ENCODE measurements at regions not wholly inside any gene's neighbourhood (a gene's known extent, or its start where the extent isn't known, plus 50 kb on each side); places are given as distances from the start of the nearest gene placed in this dataset.

DNA sequence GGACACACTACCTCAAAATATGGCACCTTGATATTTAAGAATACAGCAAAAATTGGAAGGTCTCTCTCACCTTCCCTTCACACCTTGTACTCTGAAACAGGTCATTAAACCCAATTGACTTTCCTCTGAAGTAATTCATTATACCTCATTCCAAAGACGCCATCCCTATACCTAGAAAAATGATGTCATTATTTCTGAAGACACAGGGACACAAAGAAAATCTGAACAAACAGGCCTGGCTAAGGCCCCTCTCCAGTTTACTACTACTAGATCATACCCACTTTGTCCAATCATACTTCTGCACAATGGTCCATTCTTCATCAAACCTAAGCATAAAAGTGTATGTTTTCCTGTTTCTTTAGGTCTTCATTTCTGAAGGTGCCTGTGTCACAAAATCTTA lies 156.9 kb downstream of the RASSF9 start (continued):
- TF ChIP-seq, protein P1, sequence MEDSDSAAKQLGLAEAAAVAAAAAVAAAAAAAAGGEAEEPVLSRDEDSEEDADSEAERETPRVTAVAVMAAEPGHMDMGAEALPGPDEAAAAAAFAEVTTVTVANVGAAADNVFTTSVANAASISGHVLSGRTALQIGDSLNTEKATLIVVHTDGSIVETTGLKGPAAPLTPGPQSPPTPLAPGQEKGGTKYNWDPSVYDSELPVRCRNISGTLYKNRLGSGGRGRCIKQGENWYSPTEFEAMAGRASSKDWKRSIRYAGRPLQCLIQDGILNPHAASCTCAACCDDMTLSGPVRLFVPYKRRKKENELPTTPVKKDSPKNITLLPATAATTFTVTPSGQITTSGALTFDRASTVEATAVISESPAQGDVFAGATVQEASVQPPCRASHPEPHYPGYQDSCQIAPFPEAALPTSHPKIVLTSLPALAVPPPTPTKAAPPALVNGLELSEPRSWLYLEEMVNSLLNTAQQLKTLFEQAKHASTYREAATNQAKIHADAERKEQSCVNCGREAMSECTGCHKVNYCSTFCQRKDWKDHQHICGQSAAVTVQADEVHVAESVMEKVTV (CRISPR knock-in tag; IDR thresholded peaks at IDR 0.05), result no peak
- no peak for TF ChIP-seq BACH1 (tag; IDR thresholded peaks at IDR 0.05)
- TF ChIP-seq SRF (CRISPR knock-in tag; IDR thresholded peaks at IDR 0.05), result no peak
- TF ChIP-seq SMARCA4 (IDR thresholded peaks at IDR 0.05), result no peak

GRCh38 chr12:85680881-85681280 lies 155.3 kb downstream of the RASSF9 start:
- Histone ChIP-seq H3K9ac (ENCODE audit: insufficient read depth in 1 of 2, low read depth in 2 of 2, low read length in 2 of 2) (no peak overlapping the region), H3K4me2 (ENCODE audit: insufficient read depth, low read length) (no peak overlapping the region), H2AFZ (ENCODE audit: low read depth, low read length) (no peak overlapping the region), H3K9me3 (replicated peaks; ENCODE audit: control insufficient read depth, insufficient read depth, low read depth, low read length) (no peaks in the 10 kb centered on the region), H4K20me1 (replicated peaks; ENCODE audit: control insufficient read depth, insufficient read depth, low read length) (no peaks in the 10 kb centered on the region), H3K36me3 (ENCODE audit: control insufficient read depth, insufficient read depth, low read length) (no peaks in the 10 kb centered on the region), H3K4me3 (no peak overlapping the region), H3K27me3 (ENCODE audit: control insufficient read depth in 2 of 2, insufficient read depth in 2 of 2, low read length in 2 of 2) (no peaks in the 10 kb centered on the region), H3K79me2 (ENCODE audit: control insufficient read depth, insufficient read depth, low read length) (no peaks in the 10 kb centered on the region), H3K27ac (ENCODE audit: extremely low read depth, low read depth, low read length) (no peak overlapping the region), H3K9me1 (ENCODE audit: control insufficient read depth, insufficient read depth, low read length) (no peaks in the 10 kb centered on the region), H3K4me1 (replicated peaks in 1 of 2; ENCODE audit: control insufficient read depth in 2 of 2, insufficient read depth in 2 of 2, low read length in 2 of 2) (no peaks in the 10 kb centered on the region)
- intact Hi-C loops (cut with micrococcal nuclease), result no loop called here
- TF ChIP-seq FOXA3 (CRISPR knock-in tag; conservative IDR thresholded peaks at IDR 0.05 in 1 of 2, IDR thresholded peaks at IDR 0.05 in 1 of 2) (no peak), ZNF77 (CRISPR knock-in tag; IDR thresholded peaks at IDR 0.05) (no peak), RNF2 (IDR thresholded peaks at IDR 0.05) (no peak), ZNF121 (CRISPR knock-in tag; conservative IDR thresholded peaks at IDR 0.05) (no peak), CBX3 (IDR thresholded peaks at IDR 0.05; ENCODE audit: borderline replicate concordance in 1 of 2, low read length in 2 of 2) (no peak), ADNP (tag; IDR thresholded peaks at IDR 0.05) (no peak)
- TF ChIP-seq, protein P2, sequence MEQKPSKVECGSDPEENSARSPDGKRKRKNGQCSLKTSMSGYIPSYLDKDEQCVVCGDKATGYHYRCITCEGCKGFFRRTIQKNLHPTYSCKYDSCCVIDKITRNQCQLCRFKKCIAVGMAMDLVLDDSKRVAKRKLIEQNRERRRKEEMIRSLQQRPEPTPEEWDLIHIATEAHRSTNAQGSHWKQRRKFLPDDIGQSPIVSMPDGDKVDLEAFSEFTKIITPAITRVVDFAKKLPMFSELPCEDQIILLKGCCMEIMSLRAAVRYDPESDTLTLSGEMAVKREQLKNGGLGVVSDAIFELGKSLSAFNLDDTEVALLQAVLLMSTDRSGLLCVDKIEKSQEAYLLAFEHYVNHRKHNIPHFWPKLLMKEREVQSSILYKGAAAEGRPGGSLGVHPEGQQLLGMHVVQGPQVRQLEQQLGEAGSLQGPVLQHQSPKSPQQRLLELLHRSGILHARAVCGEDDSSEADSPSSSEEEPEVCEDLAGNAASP (IDR thresholded peaks at IDR 0.05), result no peak
- ChIA-PET POLR2A (no interaction called here), CTCF (ENCODE audit: low intra/inter-chr PET ratio) (no interaction called here)
- DNase-seq (ENCODE audit: extremely low read depth in 1 of 4, low spot score in 3 of 4) (no peak), ATAC-seq (no peak), FAIRE-seq (no peak)
- BruUV-seq (replicated peaks), result no TSS peak
- in situ Hi-C loops (cut with MboI), result no loop called here
- WGBS (ENCODE audit: insufficient coverage, low coverage, missing lambda C conversion rate), result 0% methylated on average over 1 of the region's 1 CpG

Measured in K562 (cell line).